ENCODE measurements at regions not wholly inside any gene's neighbourhood (a gene's known extent, or its start where the extent isn't known, plus 50 kb on each side); places are given as distances from the start of the nearest gene placed in this dataset.

GRCh38 chr11:91156041-91156440, 933.2 kb upstream of the CHORDC1 start:
- no peaks in the 10 kb centered on the region for H3K27me3 ChIP-seq (replicated peaks; ENCODE audit: insufficient read depth, low read depth, low read length, poor library complexity)
- no peaks in the 10 kb centered on the region for H3K36me3 ChIP-seq (ENCODE audit: insufficient read depth, low read length, poor library complexity, severe bottlenecking)
- peaks cover 3% of the 10 kb centered on the region for H3K9me3 ChIP-seq (ENCODE audit: low read depth, low read length, poor library complexity, severe bottlenecking)
- ChIA-PET CTCF (no interaction called here), POLR2A (ENCODE audit: low non-redundant PET) (no interaction called here)
- H3K4me1 ChIP-seq (ENCODE audit: insufficient read depth, low read length, poor library complexity, severe bottlenecking) = peaks cover 6% of the 10 kb centered on the region
- TF ChIP-seq EZH2 (IDR thresholded peaks at IDR 0.05; ENCODE audit: borderline replicate concordance, low read depth, low read length, poor library complexity, severe bottlenecking) (no peak), CTCF (conservative IDR thresholded peaks at IDR 0.05; ENCODE audit: low read depth, low read length) (no peak)
- H3K4me3 ChIP-seq (ENCODE audit: low read depth, low read length, poor library complexity, severe bottlenecking) = no peak overlapping the region
- no peak for DNase-seq (ENCODE audit: low spot score)
- no TSS peak for BruUV-seq (replicated peaks)
- intact Hi-C loops (cut with micrococcal nuclease; ENCODE audit: unreplicated experiment) = no loop called here
- no peak overlapping the region for H3K27ac ChIP-seq (ENCODE audit: low read depth, low read length, poor library complexity, severe bottlenecking)

- ChIA-PET CTCF (no interaction called here), POLR2A (ENCODE audit: low non-redundant PET) (no interaction called here)
- no TSS peak for BruUV-seq (replicated peaks)
- Histone ChIP-seq H3K9me3 (ENCODE audit: low read depth, low read length, poor library complexity, severe bottlenecking) (peaks cover 3% of the 10 kb centered on the region), H3K4me3 (ENCODE audit: low read depth, low read length, poor library complexity, severe bottlenecking) (no peak overlapping the region), H3K27ac (ENCODE audit: low read depth, low read length, poor library complexity, severe bottlenecking) (no peak overlapping the region), H3K27me3 (replicated peaks; ENCODE audit: insufficient read depth, low read depth, low read length, poor library complexity) (no peaks in the 10 kb centered on the region), H3K36me3 (ENCODE audit: insufficient read depth, low read length, poor library complexity, severe bottlenecking) (no peaks in the 10 kb centered on the region), H3K4me1 (ENCODE audit: insufficient read depth, low read length, poor library complexity, severe bottlenecking) (no peaks in the 10 kb centered on the region)
- intact Hi-C loops (cut with micrococcal nuclease; ENCODE audit: unreplicated experiment) = no loop called here
- no peak for DNase-seq (ENCODE audit: low spot score)
- TF ChIP-seq EZH2 (IDR thresholded peaks at IDR 0.05; ENCODE audit: borderline replicate concordance, low read depth, low read length, poor library complexity, severe bottlenecking) = no peak
- no peak for TF ChIP-seq CTCF (conservative IDR thresholded peaks at IDR 0.05; ENCODE audit: low read depth, low read length)
Measured at GRCh38 chr11:91147885-91148284, 925.0 kb upstream of the CHORDC1 start.

GRCh38 chr11:91141655-91142054, 918.8 kb upstream of the CHORDC1 start:
- H3K4me3 ChIP-seq (ENCODE audit: low read depth, low read length, poor library complexity, severe bottlenecking) = no peak overlapping the region
- intact Hi-C loops (cut with micrococcal nuclease; ENCODE audit: unreplicated experiment) = no loop called here
- no TSS peak for BruUV-seq (replicated peaks)
- CTCF ChIA-PET = no interaction called here
- no peaks in the 10 kb centered on the region for H3K4me1 ChIP-seq (ENCODE audit: insufficient read depth, low read length, poor library complexity, severe bottlenecking)
- no peaks in the 10 kb centered on the region for H3K9me3 ChIP-seq (ENCODE audit: low read depth, low read length, poor library complexity, severe bottlenecking)
- POLR2A ChIA-PET (ENCODE audit: low non-redundant PET) = no interaction called here
- TF ChIP-seq CTCF (conservative IDR thresholded peaks at IDR 0.05; ENCODE audit: low read depth, low read length) (no peak), EZH2 (IDR thresholded peaks at IDR 0.05; ENCODE audit: borderline replicate concordance, low read depth, low read length, poor library complexity, severe bottlenecking) (no peak)
- H3K36me3 ChIP-seq (ENCODE audit: insufficient read depth, low read length, poor library complexity, severe bottlenecking) = no peaks in the 10 kb centered on the region
- DNase-seq (ENCODE audit: low spot score) = no peak
- H3K27ac ChIP-seq (ENCODE audit: low read depth, low read length, poor library complexity, severe bottlenecking) = no peak overlapping the region
- no peaks in the 10 kb centered on the region for H3K27me3 ChIP-seq (replicated peaks; ENCODE audit: insufficient read depth, low read depth, low read length, poor library complexity)
